Neural cell (in vitro differentiated cells): ENCODE measurements at regions not wholly inside any gene's neighbourhood (a gene's known extent, or its start where the extent isn't known, plus 50 kb on each side); places are given as distances from the start of the nearest gene placed in this dataset.

Experiments
- H2AFZ ChIP-seq: fragments of 200-600, 300-800 bp; sonication (generic), shearing (Covaris generic); 2 replicates; pipeline ENCODE4 v1.6.0; 2014; ENCODE audit warnings: low read depth, mild to moderate bottlenecking, antibody characterized with exemption, low read length, moderate library complexity
- H3F3A ChIP-seq: fragments of 200-600 bp; shearing (Covaris generic); 2 replicates; pipeline ENCODE4 v1.6.1; 2016; ENCODE audit warnings: mild to moderate bottlenecking, moderate library complexity, mixed read lengths, antibody characterized with exemption, low read length; ENCODE audit not compliant: insufficient read depth, poor library complexity, severe bottlenecking
- H3K27ac ChIP-seq: fragments of 200-600, 300-800 bp; sonication (generic), shearing (Covaris generic); 2 replicates; pipeline ENCODE4 v1.5.1; 2014; ENCODE audit warnings: mild to moderate bottlenecking, low read length, moderate library complexity
- H3K27me3 ChIP-seq: fragments of 300-800, 200-600 bp; sonication (generic), shearing (Covaris generic); 2 replicates; pipeline ENCODE4 v1.6.0; 2014; ENCODE audit warnings: mild to moderate bottlenecking, low read depth, low read length, moderate library complexity; ENCODE audit not compliant: insufficient read depth
- H3K36me3 ChIP-seq: fragments of 300-800, 200-600 bp; sonication (generic), shearing (Covaris generic); 2 replicates; pipeline ENCODE4 v1.5.1; 2014; ENCODE audit warnings: mild to moderate bottlenecking, antibody characterized with exemption, low read length, moderate library complexity; ENCODE audit not compliant: insufficient read depth
- H3K4me2 ChIP-seq: fragments of 300-800, 200-600 bp; sonication (generic), shearing (Covaris generic); 2 replicates; pipeline ENCODE4 v1.6.0; 2014; ENCODE audit warnings: mild to moderate bottlenecking, low read length
- H3K4me3 ChIP-seq: fragments of 300-800, 200-600 bp; sonication (generic), shearing (Covaris generic); 2 replicates; pipeline ENCODE4 v1.5.1; 2014; ENCODE audit warnings: mild to moderate bottlenecking, low read length, moderate library complexity
- H3K79me2 ChIP-seq: fragments of 200-600 bp; shearing (Covaris generic); replicated peaks from 2 replicates; pipeline ENCODE4 v1.6.0; 2014; ENCODE audit warnings: mild to moderate bottlenecking, low read length, moderate library complexity; ENCODE audit not compliant: insufficient read depth
- H3K9ac ChIP-seq: fragments of 300-800, 200-600 bp; sonication (generic), shearing (Covaris generic); 2 replicates; pipeline ENCODE4 v1.6.1; 2016; ENCODE audit warnings: mild to moderate bottlenecking, low read length, mixed read lengths
- H3K9me2 ChIP-seq: fragments of 200-600 bp; shearing (Covaris generic); 2 replicates; pipeline ENCODE4 v1.6.1; 2016; ENCODE audit warnings: mild to moderate bottlenecking, low read length, mixed read lengths; ENCODE audit not compliant: insufficient read depth
- H3K9me3 ChIP-seq: fragments of 200-600, 300-800 bp; sonication (generic), shearing (Covaris generic); 2 replicates; pipeline ENCODE4 v1.6.1; 2016; ENCODE audit warnings: mild to moderate bottlenecking, mixed run types, low read length, moderate library complexity, mixed read lengths
- H4K20me1 ChIP-seq: fragments of 200-600 bp; shearing (Covaris generic); 2 replicates; pipeline ENCODE4 v1.6.1; 2016; ENCODE audit warnings: mild to moderate bottlenecking, mixed run types; ENCODE audit not compliant: insufficient read depth
- CTCF ChIP-seq: fragments of 450-650 bp; IDR thresholded peaks from 2 replicates; pipeline ENCODE4 v1.5.1; 2014; ENCODE audit warnings: antibody characterized with exemption, mild to moderate bottlenecking, moderate library complexity; ENCODE audit not compliant: poor library complexity, severe bottlenecking
- EP300 ChIP-seq: fragments of 450-650 bp; conservative IDR thresholded peaks from 2 replicates; pipeline ENCODE4 v1.6.1; 2014; ENCODE audit warnings: antibody characterized with exemption, mild to moderate bottlenecking, moderate library complexity; ENCODE audit not compliant: poor library complexity, severe bottlenecking
- EZH2 ChIP-seq: fragments of 200-600, 300-800 bp; shearing (Covaris generic), sonication (generic); IDR thresholded peaks from 2 replicates; pipeline ENCODE4 v1.6.1; 2014; ENCODE audit warnings: antibody characterized with exemption, low read length, borderline replicate concordance, mild to moderate bottlenecking; ENCODE audit not compliant: insufficient read depth, poor library complexity, severe bottlenecking
- MXI1 ChIP-seq: fragments of 450-650 bp; conservative IDR thresholded peaks from 2 replicates; pipeline ENCODE4 v1.6.1; 2014; ENCODE audit warnings: antibody characterized with exemption, mild to moderate bottlenecking; ENCODE audit not compliant: poor library complexity, severe bottlenecking
- POLR2AphosphoS5 ChIP-seq: IDR thresholded peaks from 2 replicates; pipeline ENCODE4 v1.6.1; 2012
- RAD21 ChIP-seq: fragments of 450-650 bp; conservative IDR thresholded peaks from 2 replicates; pipeline ENCODE4 v1.6.1; 2014; ENCODE audit warnings: antibody characterized with exemption, mild to moderate bottlenecking, moderate library complexity
- REST ChIP-seq: IDR thresholded peaks from 2 replicates; pipeline ENCODE4 v1.6.1; 2012; ENCODE audit warnings: borderline replicate concordance
- SMC3 ChIP-seq: fragments of 450-650 bp; conservative IDR thresholded peaks from 2 replicates; pipeline ENCODE4 v1.6.1; 2014; ENCODE audit warnings: antibody characterized with exemption, mild to moderate bottlenecking, moderate library complexity; ENCODE audit not compliant: poor library complexity
- TAF1 ChIP-seq: IDR thresholded peaks from 2 replicates; pipeline ENCODE4 v1.6.1; 2012; ENCODE audit warnings: low read depth

GRCh38 chr2:78892295-78892694, 133.2 kb upstream of the REG3G start:
- Histone ChIP-seq H3K9ac (no peak overlapping the region), H3K9me2 (no peaks in the 10 kb centered on the region), H3K36me3 (no peaks in the 10 kb centered on the region), H3K79me2 (no peaks in the 10 kb centered on the region), H3K4me2 (no peak overlapping the region), H3K4me3 (no peak overlapping the region), H3K9me3 (no peaks in the 10 kb centered on the region), H3K27me3 (no peaks in the 10 kb centered on the region), H4K20me1 (no peaks in the 10 kb centered on the region), H3K27ac (no peak overlapping the region), H3F3A (no peaks in the 10 kb centered on the region), H2AFZ (no peak overlapping the region)
- TF ChIP-seq EZH2 (no peak), MXI1 (no peak), RAD21 (no peak), REST (no peak), SMC3 (no peak), POLR2AphosphoS5 (no peak), TAF1 (no peak), CTCF (no peak), EP300 (no peak)

GRCh38 chr2:78895022-78895421, 130.5 kb upstream of the REG3G start:
- Histone ChIP-seq H3K27ac (no peak overlapping the region), H3K36me3 (no peaks in the 10 kb centered on the region), H3K4me2 (no peak overlapping the region), H3K9me2 (no peaks in the 10 kb centered on the region), H3K79me2 (no peaks in the 10 kb centered on the region), H3K4me3 (no peak overlapping the region), H2AFZ (no peak overlapping the region), H3K9me3 (no peaks in the 10 kb centered on the region), H3F3A (no peaks in the 10 kb centered on the region), H3K9ac (no peak overlapping the region), H3K27me3 (no peaks in the 10 kb centered on the region), H4K20me1 (no peaks in the 10 kb centered on the region)
- TF ChIP-seq MXI1 = no peak
- TF ChIP-seq SMC3 = no peak
- TF ChIP-seq EP300 = no peak
- no peak for TF ChIP-seq CTCF
- TF ChIP-seq REST = no peak
- no peak for TF ChIP-seq TAF1
- TF ChIP-seq POLR2AphosphoS5 = no peak
- TF ChIP-seq EZH2 = no peak
- no peak for TF ChIP-seq RAD21
